ENCODE measurements at regions not wholly inside any gene's neighbourhood (a gene's known extent, or its start where the extent isn't known, plus 50 kb on each side); places are given as distances from the start of the nearest gene placed in this dataset.

GRCh38 chr16:80056324-80056723, 455.8 kb upstream of the MAF start:
- Histone ChIP-seq H3K9me2 (replicated peaks; ENCODE audit: insufficient read depth, low read length) (no peaks in the 10 kb centered on the region), H3K27ac (ENCODE audit: low read depth, low read length) (no peak overlapping the region), H3K79me2 (ENCODE audit: insufficient read depth, low read length) (no peaks in the 10 kb centered on the region), H3K9me3 (ENCODE audit: insufficient read depth, low read length) (no peaks in the 10 kb centered on the region), H3F3A (ENCODE audit: insufficient read depth) (no peaks in the 10 kb centered on the region), H3K4me3 (ENCODE audit: insufficient read depth, low read length, poor library complexity, severe bottlenecking) (no peak overlapping the region), H3K9ac (ENCODE audit: low read length) (no peak overlapping the region), H3K4me2 (ENCODE audit: low read depth, low read length, poor library complexity, severe bottlenecking) (no peak overlapping the region), H3K27me3 (ENCODE audit: low read length) (no peaks in the 10 kb centered on the region; the same call in 1 of the 2 replicates), H2AFZ (ENCODE audit: low read depth, low read length, severe bottlenecking) (no peak overlapping the region), H3K36me3 (ENCODE audit: low read length) (no peaks in the 10 kb centered on the region), H4K20me1 (ENCODE audit: low read depth, low read length) (no peaks in the 10 kb centered on the region)
- TF ChIP-seq CTCF (IDR thresholded peaks at IDR 0.05; ENCODE audit: insufficient read depth, low read length, poor library complexity, severe bottlenecking) (no peak), EZH2phosphoT487 (conservative IDR thresholded peaks at IDR 0.05; ENCODE audit: low read length) (no peak)

GRCh38 chr16:80055831-80056230, 455.3 kb upstream of the MAF start:
- H3K9me3 ChIP-seq (ENCODE audit: insufficient read depth, low read length): no peaks in the 10 kb centered on the region
- H3K9ac ChIP-seq (ENCODE audit: low read length): no peak overlapping the region

GRCh38 chr16:80054647-80055046, 454.1 kb upstream of the MAF start:
- TF ChIP-seq CTCF (IDR thresholded peaks at IDR 0.05; ENCODE audit: insufficient read depth, low read length, poor library complexity, severe bottlenecking) (no peak), EZH2phosphoT487 (conservative IDR thresholded peaks at IDR 0.05; ENCODE audit: low read length) (no peak)
- no peaks in the 10 kb centered on the region for H3K36me3 ChIP-seq (ENCODE audit: low read length)
- no peak overlapping the region for H3K9ac ChIP-seq (ENCODE audit: low read length)
- no peaks in the 10 kb centered on the region for H3K9me3 ChIP-seq (ENCODE audit: insufficient read depth, low read length)
- no peaks in the 10 kb centered on the region for H3K9me2 ChIP-seq (replicated peaks; ENCODE audit: insufficient read depth, low read length)
- no peaks in the 10 kb centered on the region for H3F3A ChIP-seq (ENCODE audit: insufficient read depth)
- H3K4me3 ChIP-seq (ENCODE audit: insufficient read depth, low read length, poor library complexity, severe bottlenecking): no peak overlapping the region
- no peaks in the 10 kb centered on the region; the same call in 1 of the 2 replicates for H3K27me3 ChIP-seq (ENCODE audit: low read length)
- H3K79me2 ChIP-seq (ENCODE audit: insufficient read depth, low read length): no peaks in the 10 kb centered on the region
- H4K20me1 ChIP-seq (ENCODE audit: low read depth, low read length): no peaks in the 10 kb centered on the region
- H3K27ac ChIP-seq (ENCODE audit: low read depth, low read length): no peak overlapping the region
- H2AFZ ChIP-seq (ENCODE audit: low read depth, low read length, severe bottlenecking): no peak overlapping the region
- H3K4me2 ChIP-seq (ENCODE audit: low read depth, low read length, poor library complexity, severe bottlenecking): no peak overlapping the region

More at GRCh38 chr16:80055831-80056230, 455.3 kb upstream of the MAF start:
- Histone ChIP-seq H3K27me3 (ENCODE audit: low read length) (no peaks in the 10 kb centered on the region; the same call in 1 of the 2 replicates), H3K4me3 (ENCODE audit: insufficient read depth, low read length, poor library complexity, severe bottlenecking) (no peak overlapping the region), H3K9me2 (replicated peaks; ENCODE audit: insufficient read depth, low read length) (no peaks in the 10 kb centered on the region), H3F3A (ENCODE audit: insufficient read depth) (no peaks in the 10 kb centered on the region), H3K79me2 (ENCODE audit: insufficient read depth, low read length) (no peaks in the 10 kb centered on the region), H2AFZ (ENCODE audit: low read depth, low read length, severe bottlenecking) (no peak overlapping the region), H3K4me2 (ENCODE audit: low read depth, low read length, poor library complexity, severe bottlenecking) (no peak overlapping the region), H3K36me3 (ENCODE audit: low read length) (no peaks in the 10 kb centered on the region), H3K27ac (ENCODE audit: low read depth, low read length) (no peak overlapping the region), H4K20me1 (ENCODE audit: low read depth, low read length) (no peaks in the 10 kb centered on the region)
- TF ChIP-seq EZH2phosphoT487 (conservative IDR thresholded peaks at IDR 0.05; ENCODE audit: low read length) (no peak), CTCF (IDR thresholded peaks at IDR 0.05; ENCODE audit: insufficient read depth, low read length, poor library complexity, severe bottlenecking) (no peak)

Measured in SU-DHL-6 (cell line).